ENCODE measurements at regions not wholly inside any gene's neighbourhood (a gene's known extent, or its start where the extent isn't known, plus 50 kb on each side); places are given as distances from the start of the nearest gene placed in this dataset.
"Not testable (repeated sequence)": the region's sequence is repeated elsewhere in the genome, so short reads cannot be mapped to it uniquely, and the experiment has no call there.

- no peak for DNase-seq
Measured at GRCh38 chr20:57813509-57814269, 103.9 kb upstream of the PMEPA1 start.

DNA sequence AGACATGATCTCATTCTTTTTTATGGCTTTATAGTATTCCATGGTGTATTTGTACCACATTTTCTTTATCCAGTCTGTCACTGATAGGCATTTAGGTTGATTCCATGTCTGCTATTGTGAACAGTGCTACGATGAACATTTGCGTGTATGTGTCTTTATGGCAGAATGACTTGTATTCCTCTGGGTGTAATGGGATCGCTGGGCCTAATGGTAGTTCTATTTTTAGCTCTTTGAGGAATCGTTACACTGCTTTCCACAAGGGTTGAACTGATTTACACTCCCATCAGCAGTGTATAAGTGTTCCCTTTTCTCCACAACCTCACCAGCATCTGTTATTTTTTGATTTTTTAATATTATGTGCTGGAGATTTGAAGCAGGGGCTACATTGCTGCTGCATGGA lies 102.8 kb upstream of the PMEPA1 start:
- not testable (repeated sequence) for DNase-seq

DNA sequence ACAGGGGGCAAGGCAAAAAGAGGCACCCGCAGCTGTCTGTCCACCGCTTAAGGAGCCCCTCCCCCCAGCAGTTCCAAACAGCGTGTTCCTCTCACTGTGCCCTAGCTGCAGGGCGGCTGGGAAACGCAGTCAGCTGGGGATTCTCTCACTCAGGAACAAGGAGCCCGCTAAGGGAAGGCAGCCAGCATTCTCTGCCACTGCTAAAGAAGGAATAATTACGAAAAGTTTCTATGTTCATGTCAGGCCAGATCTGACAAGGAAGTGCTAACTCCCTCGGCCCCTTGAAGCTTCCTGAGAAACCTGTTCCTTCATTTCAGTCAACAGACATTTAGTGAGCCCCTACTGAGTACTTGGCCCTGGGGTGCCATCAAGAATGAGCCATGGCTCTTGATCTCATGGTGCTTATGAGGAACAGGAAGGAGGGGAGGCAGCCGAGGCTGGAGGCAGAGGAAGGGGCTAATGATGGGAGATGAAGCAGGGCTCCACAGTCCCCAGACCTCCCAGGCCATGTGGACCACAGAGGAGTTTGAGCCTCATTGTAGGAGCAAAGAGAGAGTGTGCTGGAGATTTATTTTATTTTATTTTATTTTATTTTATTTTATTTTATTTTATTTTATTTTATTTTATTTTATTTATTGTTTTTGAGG lies 101.7 kb upstream of the PMEPA1 start:
- no peak for DNase-seq

DNA sequence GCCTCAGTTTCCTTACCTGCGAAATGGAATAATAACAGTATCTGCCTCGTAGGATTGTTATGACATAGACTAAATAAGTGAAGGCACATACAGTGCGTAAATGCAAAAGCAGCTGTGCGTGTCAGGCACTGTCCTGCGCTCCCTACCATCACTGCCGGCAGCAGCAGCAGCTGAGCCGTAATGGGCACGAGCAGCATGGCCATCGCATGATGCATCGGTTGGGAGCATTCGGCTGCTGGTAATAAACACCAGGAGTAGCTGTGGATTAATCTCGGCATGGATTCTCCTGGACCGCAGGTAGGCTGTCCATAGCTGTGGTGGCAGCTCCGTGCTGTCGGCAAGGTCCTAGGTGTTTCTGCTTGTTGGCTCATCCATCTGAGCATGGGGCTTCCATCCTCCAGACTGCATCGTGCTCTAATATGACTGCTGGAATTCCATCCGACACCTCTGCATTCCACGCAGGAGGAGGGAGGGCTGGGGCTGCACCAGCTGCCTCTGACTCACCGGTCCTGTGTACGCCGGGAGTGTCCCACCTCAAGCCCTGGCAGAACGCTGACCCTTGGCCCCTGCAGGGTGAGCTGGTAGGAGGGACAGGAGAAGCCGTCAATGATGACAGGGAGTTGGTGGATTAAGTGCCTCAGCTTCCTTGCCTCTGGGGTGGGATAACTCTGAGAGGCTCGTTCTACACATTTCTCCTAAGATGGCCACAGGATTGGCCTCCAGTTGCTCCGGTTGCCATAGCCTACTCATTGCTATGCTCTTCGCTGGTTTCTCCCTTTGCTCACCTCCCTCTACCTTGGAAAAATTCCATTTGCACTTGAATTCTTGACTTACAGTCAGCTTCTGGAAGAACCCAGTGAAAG lies 100.9 kb upstream of the PMEPA1 start:
- DNase-seq, result no peak

GRCh38 chr20:57809661-57810172 lies 99.9 kb upstream of the PMEPA1 start:
- no peak for DNase-seq

- DNase-seq, result no peak
Measured at GRCh38 chr20:57809149-57809548, 99.3 kb upstream of the PMEPA1 start.

DNA sequence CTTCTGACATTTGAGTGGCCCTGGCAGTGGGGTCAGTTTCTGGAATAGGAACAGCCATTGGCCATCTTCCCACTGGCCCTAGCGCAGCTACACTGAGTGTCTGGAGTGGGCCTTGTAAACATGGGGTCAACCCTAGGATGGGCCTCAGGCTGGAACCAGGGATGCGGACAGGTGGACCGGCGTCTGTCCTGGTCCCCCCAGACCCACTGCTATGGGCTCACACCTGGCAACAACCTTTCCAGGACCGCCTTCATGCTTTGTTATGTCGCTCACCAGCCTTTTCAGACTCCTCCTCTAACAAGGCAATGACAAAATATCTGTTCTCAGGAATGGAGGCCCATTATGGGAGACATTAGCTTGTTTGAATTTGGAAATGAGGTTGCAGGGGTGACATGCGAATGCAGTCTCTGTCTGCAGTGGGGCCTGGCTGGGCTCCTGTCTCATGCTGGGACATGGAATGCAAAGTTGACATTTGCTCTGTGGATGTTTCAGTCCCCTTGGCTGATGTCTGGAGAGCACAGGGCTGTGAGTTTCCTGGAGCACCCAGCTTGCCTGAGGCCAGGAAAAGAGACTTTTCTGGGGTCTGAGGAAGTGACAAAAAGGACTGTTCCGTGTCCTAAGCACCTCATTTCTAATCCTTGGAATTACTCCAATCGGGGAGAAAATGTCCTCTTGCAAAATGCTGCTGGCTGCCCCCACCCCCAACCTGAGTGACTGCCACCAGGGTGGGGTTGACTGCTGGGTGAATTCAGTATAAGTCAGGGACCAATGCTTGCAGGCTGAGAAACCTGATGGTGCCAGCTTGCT lies 98.7 kb upstream of the PMEPA1 start:
- DNase-seq, result no peak

DNA sequence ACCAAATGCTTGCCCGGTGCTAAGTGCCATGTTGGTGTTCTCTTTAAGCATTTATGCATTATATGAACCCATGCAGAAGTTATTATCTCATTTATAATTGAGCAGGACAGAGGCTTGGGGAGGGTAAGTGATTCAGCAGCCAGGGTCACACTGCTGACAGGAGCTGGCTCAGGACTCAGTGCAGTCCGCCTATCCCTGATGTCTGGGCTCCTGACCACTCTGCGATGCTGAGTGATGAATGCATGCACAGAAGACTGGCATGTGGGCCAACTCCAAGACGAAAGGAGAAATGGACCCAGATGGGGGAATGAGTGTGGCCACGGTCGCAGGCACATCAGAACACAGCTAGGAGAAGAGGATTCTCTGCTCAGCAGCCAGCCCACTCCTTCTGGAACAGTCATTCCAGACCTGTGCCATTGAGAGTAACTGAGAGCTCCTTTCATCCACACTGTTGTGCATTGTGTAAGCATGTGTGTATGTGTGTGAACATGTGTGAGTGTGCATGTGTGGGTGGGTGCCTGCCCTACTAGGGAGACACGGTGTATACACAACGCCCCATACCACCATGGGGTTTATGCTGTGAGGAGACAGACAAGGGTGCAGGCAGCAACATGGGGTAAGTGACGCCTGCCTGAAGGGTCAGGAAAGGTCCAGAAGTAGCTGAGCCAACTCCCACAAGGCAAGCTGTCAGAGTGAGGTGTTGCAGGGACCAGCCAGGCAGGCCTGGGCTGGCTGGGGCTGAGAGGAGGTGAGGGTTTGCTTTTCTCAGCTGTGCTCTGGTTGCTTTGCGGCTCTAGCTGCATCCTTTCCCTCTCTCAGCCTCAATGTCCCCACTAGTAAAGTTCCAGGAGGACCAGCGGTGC lies 97.8 kb upstream of the PMEPA1 start:
- no peak for DNase-seq

- DNase-seq, result no peak
Measured at GRCh38 chr20:57806975-57807374, 97.2 kb upstream of the PMEPA1 start.

- no peak for DNase-seq
Measured at GRCh38 chr20:57806476-57806875, 96.7 kb upstream of the PMEPA1 start.

DNA sequence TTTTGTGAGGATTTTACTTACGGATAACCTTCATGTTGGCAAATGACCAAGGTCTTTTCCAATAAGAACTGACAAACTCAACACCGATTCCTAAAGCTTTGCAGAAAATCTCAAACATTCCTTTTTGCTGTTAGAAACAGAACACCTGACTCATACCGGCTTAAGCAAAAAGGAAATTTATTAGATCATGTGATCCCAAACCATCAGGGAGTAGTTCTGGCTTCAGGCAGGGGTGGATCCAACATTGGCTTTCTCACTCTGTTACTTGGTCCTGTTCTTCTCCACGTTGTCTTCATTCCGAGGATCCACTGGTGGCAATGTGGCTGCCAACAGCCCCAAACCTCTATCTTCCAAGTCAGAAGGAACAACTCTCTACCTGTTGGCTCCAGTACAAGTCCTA lies 95.9 kb upstream of the PMEPA1 start:
- DNase-seq, result no peak

DNA sequence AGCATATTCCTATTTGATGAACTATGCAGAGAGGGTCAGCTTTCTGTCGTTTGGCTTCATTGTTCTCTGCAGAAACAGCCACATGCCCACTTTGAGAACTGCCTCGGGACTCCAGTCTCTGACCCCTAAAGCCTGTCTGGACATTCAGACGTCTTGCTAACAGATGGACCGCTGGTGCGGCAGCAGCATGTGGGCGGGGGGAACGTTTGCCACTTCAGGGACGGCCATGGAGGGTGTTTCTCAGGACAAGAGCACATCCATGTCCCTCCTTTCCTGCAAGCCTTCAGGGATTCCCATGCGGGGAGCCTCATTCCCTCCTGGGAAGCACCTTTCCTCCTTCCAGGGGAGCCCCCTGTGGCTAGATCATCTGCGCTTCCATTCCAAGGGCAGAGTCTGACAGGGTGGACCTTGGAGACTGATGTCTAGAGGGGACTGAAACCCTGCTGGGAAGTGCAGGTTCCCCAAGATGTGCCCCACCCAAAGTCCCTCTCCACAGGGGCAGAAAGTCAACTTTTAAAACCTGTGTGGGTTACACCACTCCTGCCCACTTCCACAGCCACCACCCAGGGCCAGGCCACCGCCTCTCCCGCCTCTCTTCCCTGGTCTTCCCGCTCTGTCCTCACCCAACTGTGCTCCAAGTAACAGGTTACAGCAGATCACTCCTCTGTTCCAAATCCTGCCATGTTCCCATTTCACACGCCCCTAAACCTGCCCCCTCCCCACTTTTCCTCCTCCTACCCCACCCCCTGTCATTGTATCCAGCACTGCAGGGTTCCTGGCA lies 94.8 kb upstream of the PMEPA1 start:
- no peak for DNase-seq

DNA sequence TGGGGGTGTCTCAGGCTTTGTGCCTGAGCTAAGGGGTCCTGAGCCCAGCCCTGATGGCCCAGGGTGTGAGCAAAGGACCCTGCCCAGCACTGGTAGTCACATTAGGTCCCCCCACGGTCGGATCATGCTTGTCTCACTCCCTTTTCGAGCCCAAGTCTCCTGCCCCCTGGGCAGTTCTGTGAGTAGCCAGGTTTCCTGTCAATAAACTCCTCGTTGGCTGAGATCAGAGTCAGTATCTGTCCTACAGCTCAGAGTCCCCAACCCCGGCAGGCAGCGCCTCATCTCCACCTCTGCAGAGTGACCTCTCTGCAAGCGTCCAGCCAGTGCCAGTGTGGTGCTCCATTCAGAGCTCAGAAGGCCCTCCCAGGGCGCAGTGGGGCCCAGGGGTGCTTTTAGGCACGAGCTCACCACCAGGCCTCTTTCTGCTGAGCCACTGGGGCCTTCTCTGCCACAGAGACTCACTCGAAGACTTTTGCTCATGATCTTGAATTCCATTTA lies 93.7 kb upstream of the PMEPA1 start:
- no peak for DNase-seq

- DNase-seq, result no peak
Measured at GRCh38 chr20:57802765-57803507, 93.1 kb upstream of the PMEPA1 start.

- no peak for DNase-seq
Measured at GRCh38 chr20:57801581-57801980, 91.8 kb upstream of the PMEPA1 start.

- no peak for DNase-seq
Measured at GRCh38 chr20:57800791-57801430, 91.1 kb upstream of the PMEPA1 start.

DNA sequence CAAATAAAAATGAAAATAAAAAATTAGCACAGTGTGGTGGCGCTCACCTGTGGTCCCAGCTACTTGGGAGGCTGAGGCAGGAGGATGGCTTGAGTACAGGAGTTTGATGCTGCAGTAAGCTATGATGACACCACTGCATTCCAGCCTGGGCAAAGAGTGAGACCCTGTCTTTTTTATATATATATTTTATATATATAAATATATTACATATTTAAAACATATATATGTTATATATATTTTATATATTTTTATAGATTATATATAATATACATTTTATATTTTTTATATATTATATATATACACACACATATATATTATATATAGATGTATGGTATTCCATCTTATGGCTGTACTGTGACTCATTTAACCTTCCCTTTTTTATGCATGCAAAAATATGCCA lies 87.6 kb upstream of the PMEPA1 start:
- no peak for DNase-seq

DNA sequence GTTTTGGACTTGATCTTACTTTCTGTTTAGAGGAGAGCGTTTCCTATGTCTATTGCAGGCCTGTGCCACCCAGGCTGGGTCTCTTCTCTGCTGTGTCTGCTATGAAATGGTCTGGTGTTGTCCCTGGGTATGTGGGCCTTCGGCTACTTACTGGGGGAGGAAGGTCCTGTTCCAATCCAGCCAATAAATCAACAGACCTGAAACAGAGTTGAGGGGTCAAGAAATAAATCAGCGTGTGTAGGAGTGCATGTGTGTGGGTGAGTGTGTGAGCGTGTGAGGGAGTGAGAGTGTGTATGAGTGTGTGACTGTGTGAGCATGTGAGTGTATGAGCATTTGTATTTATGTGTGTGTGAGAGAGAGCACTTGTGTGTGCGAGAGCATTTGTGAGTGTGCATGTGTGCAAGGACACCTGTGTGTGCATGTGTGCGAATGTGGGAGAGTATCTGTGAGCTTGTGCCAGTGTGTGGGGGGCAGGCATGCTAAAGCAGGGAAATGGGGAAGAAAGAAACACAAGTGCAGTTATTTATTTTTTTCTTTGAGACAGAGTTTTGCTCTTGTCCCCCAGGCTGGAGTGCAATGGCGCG lies 86.3 kb upstream of the PMEPA1 start:
- no peak for DNase-seq

- DNase-seq, result no peak
Measured at GRCh38 chr20:57795342-57795697, 85.5 kb upstream of the PMEPA1 start.
